Amygdala (tissue), 56 donors: ENCODE measurements at regions not wholly inside any gene's neighbourhood (a gene's known extent, or its start where the extent isn't known, plus 50 kb on each side); places are given as distances from the start of the nearest gene placed in this dataset.

ENCODE experiments used
- DNase-seq, 56 donors: peaks; one replicate each; lab custom pipeline; 2025; lab: John Stamatoyannopoulos, UW

DNA sequence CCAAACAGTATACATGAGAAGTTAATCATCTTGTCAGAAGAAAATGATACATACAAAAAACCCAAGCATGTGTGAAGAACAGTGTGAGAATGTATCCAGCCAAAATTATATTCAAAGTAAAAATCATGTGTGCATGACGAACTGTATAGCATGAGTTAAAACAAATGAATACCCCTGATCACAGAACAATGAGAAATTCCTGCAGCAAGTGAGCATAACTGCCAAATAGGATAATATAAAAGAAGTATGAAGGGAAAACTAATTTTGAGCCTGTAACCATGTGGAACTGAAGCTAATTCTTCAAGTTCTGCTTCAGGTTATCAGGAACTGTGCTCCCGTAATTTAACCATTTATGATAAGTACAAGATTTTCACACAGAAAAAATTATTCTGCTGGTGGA is 56.5 kb upstream of the AMN1 start:
- no peak for DNase-seq

DNA sequence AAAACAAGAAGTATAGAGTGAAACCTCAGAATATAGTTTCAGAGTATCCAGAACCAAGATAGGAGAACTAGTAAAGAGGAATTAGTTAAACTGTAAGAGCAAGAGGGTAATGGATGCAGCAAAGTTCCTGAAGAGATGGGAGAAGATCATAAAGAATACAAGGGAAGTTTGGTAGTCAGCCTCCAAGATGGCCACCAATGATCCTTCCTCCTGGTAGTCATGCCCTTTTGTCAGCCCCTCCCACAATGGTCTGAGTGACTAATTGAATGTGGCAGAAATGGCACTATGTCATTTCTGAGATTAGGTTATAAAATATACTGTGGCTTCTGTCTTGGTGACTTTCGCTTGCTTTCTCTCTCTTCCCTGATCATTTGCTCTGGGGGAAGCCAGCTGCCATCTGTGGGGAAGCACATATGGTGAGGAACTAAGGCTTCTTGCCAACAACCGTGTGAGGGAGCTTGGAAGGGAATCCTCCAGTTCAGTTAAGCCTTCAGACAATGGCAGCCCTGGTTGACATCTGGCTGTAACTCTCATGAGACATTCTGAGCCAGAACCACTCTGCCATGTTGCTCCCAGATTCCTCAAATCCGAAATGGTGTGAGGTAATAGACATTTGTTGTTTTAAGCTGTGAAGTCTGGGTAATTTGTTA is 55.3 kb upstream of the AMN1 start:
- no peak for DNase-seq

DNA sequence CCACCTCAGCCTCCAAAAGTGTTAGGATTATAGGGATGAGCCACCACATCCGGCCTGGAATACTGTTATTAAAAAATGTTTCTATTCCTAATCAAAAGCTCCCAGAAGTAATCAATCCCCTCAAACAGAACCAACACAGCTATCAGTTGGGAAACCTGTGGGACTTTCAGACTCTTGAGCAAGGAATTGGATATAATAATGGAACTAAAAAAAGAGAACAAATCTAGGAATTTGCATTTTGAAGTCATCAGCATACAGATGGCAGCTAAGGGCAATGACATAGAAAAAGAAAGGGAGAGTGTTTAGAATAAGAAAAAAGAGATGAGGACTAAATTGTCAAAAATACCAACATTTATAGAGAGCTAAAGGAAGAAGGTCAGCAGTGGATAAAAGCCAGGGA is 54.7 kb upstream of the AMN1 start:
- DNase-seq: no peak

DNA sequence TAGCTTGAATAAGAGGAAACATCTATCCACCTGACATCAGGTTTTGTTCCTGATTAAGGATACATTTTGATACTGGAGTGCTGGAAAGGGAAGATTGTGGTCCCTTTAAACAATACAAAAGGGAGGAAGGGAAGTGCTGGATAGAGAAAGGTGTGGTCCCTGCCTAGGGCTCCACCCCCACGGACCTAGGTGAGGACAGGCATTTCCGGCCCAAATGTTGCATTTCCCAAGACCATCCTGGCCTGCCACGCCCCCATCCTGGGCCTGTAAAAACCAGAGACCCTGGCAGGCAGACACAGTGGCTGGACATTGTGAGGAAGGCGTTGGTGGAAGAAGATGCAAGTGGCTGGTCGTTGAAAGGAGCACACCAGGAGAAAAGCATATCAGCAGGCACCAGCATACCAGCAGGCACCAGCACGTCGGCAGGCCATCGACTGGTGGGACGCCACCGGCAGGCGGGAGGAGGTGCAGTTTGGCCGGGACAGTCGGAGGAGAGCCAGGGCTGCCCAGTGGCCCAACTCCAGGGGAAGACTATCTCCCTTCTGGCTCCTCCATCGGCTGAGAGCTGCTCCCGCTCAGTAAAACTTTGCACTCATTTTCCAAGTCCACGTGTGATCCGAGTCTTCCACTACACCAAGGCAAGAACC is 53.2 kb upstream of the AMN1 start:
- no peak for DNase-seq

DNA sequence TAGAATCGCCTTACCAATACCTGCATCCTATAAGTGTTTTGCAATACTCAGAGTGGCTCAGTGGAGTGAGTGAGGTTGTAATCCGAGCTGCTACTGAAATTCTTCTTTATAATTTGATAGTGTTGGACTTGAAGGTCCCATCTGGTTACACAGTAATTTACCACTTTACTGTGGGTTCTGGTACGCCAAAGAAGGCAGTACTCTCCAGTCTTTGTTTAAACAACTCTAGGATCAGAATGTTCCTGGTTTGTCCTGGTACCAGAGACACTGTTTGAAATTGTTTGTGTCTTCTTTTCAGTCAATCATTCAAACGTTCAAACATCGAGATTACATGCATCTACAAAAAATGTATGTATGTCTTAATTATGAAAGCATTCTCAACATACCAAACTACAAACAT is 51.3 kb upstream of the AMN1 start:
- no peak for DNase-seq

DNA sequence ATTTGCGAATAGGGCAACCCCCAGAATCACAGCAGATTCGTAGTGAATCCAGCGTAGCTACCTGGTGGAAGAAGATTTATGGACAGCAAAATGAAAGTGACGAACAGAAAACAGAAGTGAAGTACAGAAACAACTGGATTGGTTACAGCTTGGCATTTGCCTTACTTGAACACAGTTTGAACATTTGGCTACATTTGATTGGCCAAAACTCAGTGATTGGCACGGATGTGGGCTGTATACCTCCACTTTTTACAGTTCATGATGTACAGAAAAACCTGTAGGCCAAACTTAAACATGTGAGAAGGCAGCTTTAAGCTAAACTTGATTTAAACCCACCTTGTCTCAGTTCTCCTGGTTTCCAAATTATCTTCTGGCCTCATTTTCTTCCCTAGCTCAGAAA is 49.9 kb upstream of the AMN1 start:
- no peak for DNase-seq
